PC-9 (cell line): ENCODE measurements at regions not wholly inside any gene's neighbourhood (a gene's known extent, or its start where the extent isn't known, plus 50 kb on each side); places are given as distances from the start of the nearest gene placed in this dataset.

Source experiments
- BruUV-seq: library from RNA; stranded (reverse); fragments of 400-500 nt; replicated peaks from 2 replicates; lab custom pipeline; 2021; lab: Mats Ljungman, UMichigan
- CTCF ChIA-PET: fragments of 300-600 bp; sonication (Branson Sonifier 250); formaldehyde crosslinking; loops from one replicate; lab custom pipeline; 2022; ENCODE audit warnings: antibody characterized with exemption; lab: Charles Lee
- POLR2A ChIA-PET: fragments of 300-600 bp; sonication (Branson Sonifier 250); formaldehyde crosslinking; loops from one replicate; lab custom pipeline; 2022; ENCODE audit warnings: antibody characterized with exemption; ENCODE audit not compliant: unreplicated experiment; lab: Charles Lee
- DNase-seq, 2 experiments: peaks; one replicate each; pipeline versions ENCODE4 v3.0.0 to v3.0.0-alpha.2; 2015 to 2022; ENCODE audit warnings: mixed read lengths in 1 of 2
- H2AFZ ChIP-seq: fragments of 200-600 bp; sonication (generic); 2 replicates; pipeline ENCODE4 v1.8.1; 2017; ENCODE audit warnings: antibody characterized with exemption
- H3F3A ChIP-seq: fragments of 200-600 bp; sonication (generic); 2 replicates; pipeline ENCODE4 v1.8.1; 2017; ENCODE audit warnings: antibody characterized with exemption, mild to moderate bottlenecking, low read depth; ENCODE audit not compliant: insufficient read depth
- H3K27ac ChIP-seq: fragments of 200-600 bp; sonication (generic); 2 replicates; pipeline ENCODE4 v1.6.1; 2016; ENCODE audit warnings: mixed run types
- H3K27me3 ChIP-seq: fragments of 200-600 bp; sonication (generic); 2 replicates; pipeline ENCODE4 v1.6.1; 2016; ENCODE audit warnings: low read depth, mixed run types; ENCODE audit not compliant: insufficient read depth
- H3K36me3 ChIP-seq: fragments of 200-600 bp; sonication (generic); 2 replicates; pipeline ENCODE4 v1.6.1; 2016; ENCODE audit warnings: low read depth, mixed run types
- H3K4me1 ChIP-seq: fragments of 200-600 bp; sonication (generic); replicated peaks from 2 replicates; pipeline ENCODE4 v1.6.1; 2016; ENCODE audit warnings: mixed run types; ENCODE audit not compliant: insufficient read depth
- H3K4me2 ChIP-seq: fragments of 200-600 bp; sonication (generic); 2 replicates; pipeline ENCODE4 v1.6.1; 2017; ENCODE audit warnings: mixed run types
- H3K4me3 ChIP-seq: fragments of 200-600 bp; sonication (generic); 2 replicates; pipeline ENCODE4 v1.6.1; 2016; ENCODE audit warnings: mixed run types
- H3K79me2 ChIP-seq: fragments of 200-600 bp; sonication (generic); 2 replicates; pipeline ENCODE4 v1.6.1; 2017; ENCODE audit warnings: low read depth, mixed run types
- H3K9me2 ChIP-seq: fragments of 200-600 bp; sonication (generic); 2 replicates; pipeline ENCODE4 v1.8.1; 2017; ENCODE audit warnings: mild to moderate bottlenecking; ENCODE audit not compliant: insufficient read depth
- H3K9me3 ChIP-seq: fragments of 200-600 bp; sonication (generic); 2 replicates; pipeline ENCODE4 v1.8.1; 2016; ENCODE audit warnings: low read depth; ENCODE audit not compliant: insufficient read depth
- H4K20me1 ChIP-seq: fragments of 200-600 bp; sonication (generic); 2 replicates; pipeline ENCODE4 v1.8.1; 2017; ENCODE audit not compliant: insufficient read depth
- CTCF ChIP-seq: fragments of 200-600 bp; sonication (generic); conservative IDR thresholded peaks from 2 replicates; pipeline ENCODE4 v1.6.1; 2017; ENCODE audit warnings: mixed run types, antibody characterized with exemption, mild to moderate bottlenecking, moderate library complexity
- EZH2 ChIP-seq: fragments of 200-600 bp; sonication (generic); IDR thresholded peaks from 2 replicates; pipeline ENCODE4 v1.8.0; 2017; ENCODE audit warnings: antibody characterized with exemption, low read depth
- intact Hi-C: fragments of 100-400 bp; cut with micrococcal nuclease; formaldehyde crosslinking; loops from one replicate; pipeline ENCODE4 v1.10.0; 2022; ENCODE audit not compliant: unreplicated experiment

GRCh38 chr1:30360281-30360680, 363.1 kb downstream of the MATN1 start:
- ChIA-PET POLR2A (no interaction called here), CTCF (no interaction called here)
- Histone ChIP-seq H3K36me3 (no peaks in the 10 kb centered on the region), H3K79me2 (no peaks in the 10 kb centered on the region), H4K20me1 (no peaks in the 10 kb centered on the region), H3K9me2 (no peaks in the 10 kb centered on the region), H3K4me1 (no peaks in the 10 kb centered on the region), H3K27me3 (no peaks in the 10 kb centered on the region), H3K4me3 (no peak overlapping the region), H3K9me3 (no peaks in the 10 kb centered on the region), H3F3A (no peaks in the 10 kb centered on the region), H2AFZ (no peak overlapping the region), H3K27ac (no peak overlapping the region), H3K4me2 (no peak overlapping the region)
- TF ChIP-seq EZH2 (no peak), CTCF (no peak)
- no TSS peak for BruUV-seq
- intact Hi-C loops: no loop called here
- DNase-seq: no peak

GRCh38 chr1:30359539-30360220, 363.7 kb downstream of the MATN1 start:
- no peak overlapping the region for H3K4me2 ChIP-seq
- intact Hi-C loops: no loop called here
- TF ChIP-seq EZH2 (no peak), CTCF (no peak)
- BruUV-seq: no TSS peak
- no peaks in the 10 kb centered on the region for H3K4me1 ChIP-seq
- H2AFZ ChIP-seq: no peak overlapping the region
- POLR2A ChIA-PET: no interaction called here
- CTCF ChIA-PET: no interaction called here
- no peaks in the 10 kb centered on the region for H3K9me3 ChIP-seq
- no peaks in the 10 kb centered on the region for H3K79me2 ChIP-seq
- H3K27me3 ChIP-seq: no peaks in the 10 kb centered on the region
- no peaks in the 10 kb centered on the region for H3K36me3 ChIP-seq
- H3K4me3 ChIP-seq: no peak overlapping the region
- H3K9me2 ChIP-seq: no peaks in the 10 kb centered on the region
- no peak for DNase-seq
- no peaks in the 10 kb centered on the region for H3F3A ChIP-seq
- no peaks in the 10 kb centered on the region for H4K20me1 ChIP-seq
- H3K27ac ChIP-seq: no peak overlapping the region

GRCh38 chr1:30358500-30358899, 364.9 kb downstream of the MATN1 start:
- no peaks in the 10 kb centered on the region for H4K20me1 ChIP-seq
- H3K27ac ChIP-seq: no peak overlapping the region
- no peaks in the 10 kb centered on the region for H3F3A ChIP-seq
- H2AFZ ChIP-seq: no peak overlapping the region
- no peak overlapping the region for H3K4me2 ChIP-seq
- no peaks in the 10 kb centered on the region for H3K9me3 ChIP-seq
- CTCF ChIA-PET: no interaction called here
- intact Hi-C loops: no loop called here
- H3K79me2 ChIP-seq: no peaks in the 10 kb centered on the region
- POLR2A ChIA-PET: no interaction called here
- no peaks in the 10 kb centered on the region for H3K4me1 ChIP-seq
- no peaks in the 10 kb centered on the region for H3K9me2 ChIP-seq
- no peak overlapping the region for H3K4me3 ChIP-seq
- H3K27me3 ChIP-seq: no peaks in the 10 kb centered on the region
- no peak for DNase-seq
- no peaks in the 10 kb centered on the region for H3K36me3 ChIP-seq
- no TSS peak for BruUV-seq
- TF ChIP-seq EZH2 (no peak), CTCF (no peak)
